ENCODE measurements at regions not wholly inside any gene's neighbourhood (a gene's known extent, or its start where the extent isn't known, plus 50 kb on each side); places are given as distances from the start of the nearest gene placed in this dataset.

- TF ChIP-seq POLR2AphosphoS5 (IDR thresholded peaks at IDR 0.05; ENCODE audit: low read depth, low read length) = no peak
- no peak for TF ChIP-seq JUND (IDR thresholded peaks at IDR 0.05)
- TF ChIP-seq CTCF (IDR thresholded peaks at IDR 0.05) = no peak
- no peak for TF ChIP-seq USF1 (IDR thresholded peaks at IDR 0.05; ENCODE audit: borderline replicate concordance, low read depth)
- no peak for TF ChIP-seq MXI1 (IDR thresholded peaks at IDR 0.05; ENCODE audit: low read depth, low read length)
- no peak for TF ChIP-seq SMC3 (IDR thresholded peaks at IDR 0.05; ENCODE audit: low read depth, low read length)
- no peak for TF ChIP-seq RFX5 (IDR thresholded peaks at IDR 0.05; ENCODE audit: low read length)
- no peak for TF ChIP-seq FOXJ3 (CRISPR knock-in tag; IDR thresholded peaks at IDR 0.05)
Observed at GRCh38 chr9:115212832-115213231, 94.9 kb upstream of the TNC start.

All from SK-N-SH (cell line).